ENCODE measurements at regions not wholly inside any gene's neighbourhood (a gene's known extent, or its start where the extent isn't known, plus 50 kb on each side); places are given as distances from the start of the nearest gene placed in this dataset.

- Histone ChIP-seq H3K4me3 (replicated peaks; ENCODE audit: low read depth, low read length) (no peak overlapping the region), H3K27me3 (replicated peaks; ENCODE audit: control insufficient read depth, insufficient read depth, low read length) (no peaks in the 10 kb centered on the region; the same call in 1 of the 2 replicates), H3K36me3 (ENCODE audit: control insufficient read depth, insufficient read depth, low read length) (no peaks in the 10 kb centered on the region)
- DNase-seq (ENCODE audit: extremely low read depth, insufficient read length): no peak
- TF ChIP-seq, protein P1, sequence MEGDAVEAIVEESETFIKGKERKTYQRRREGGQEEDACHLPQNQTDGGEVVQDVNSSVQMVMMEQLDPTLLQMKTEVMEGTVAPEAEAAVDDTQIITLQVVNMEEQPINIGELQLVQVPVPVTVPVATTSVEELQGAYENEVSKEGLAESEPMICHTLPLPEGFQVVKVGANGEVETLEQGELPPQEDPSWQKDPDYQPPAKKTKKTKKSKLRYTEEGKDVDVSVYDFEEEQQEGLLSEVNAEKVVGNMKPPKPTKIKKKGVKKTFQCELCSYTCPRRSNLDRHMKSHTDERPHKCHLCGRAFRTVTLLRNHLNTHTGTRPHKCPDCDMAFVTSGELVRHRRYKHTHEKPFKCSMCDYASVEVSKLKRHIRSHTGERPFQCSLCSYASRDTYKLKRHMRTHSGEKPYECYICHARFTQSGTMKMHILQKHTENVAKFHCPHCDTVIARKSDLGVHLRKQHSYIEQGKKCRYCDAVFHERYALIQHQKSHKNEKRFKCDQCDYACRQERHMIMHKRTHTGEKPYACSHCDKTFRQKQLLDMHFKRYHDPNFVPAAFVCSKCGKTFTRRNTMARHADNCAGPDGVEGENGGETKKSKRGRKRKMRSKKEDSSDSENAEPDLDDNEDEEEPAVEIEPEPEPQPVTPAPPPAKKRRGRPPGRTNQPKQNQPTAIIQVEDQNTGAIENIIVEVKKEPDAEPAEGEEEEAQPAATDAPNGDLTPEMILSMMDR (IDR thresholded peaks at IDR 0.05; ENCODE audit: insufficient read depth, low read length, poor library complexity, severe bottlenecking): no peak
Observed at GRCh38 chr1:172944931-172945330, 105.8 kb downstream of the TNFSF18 start.

DNA sequence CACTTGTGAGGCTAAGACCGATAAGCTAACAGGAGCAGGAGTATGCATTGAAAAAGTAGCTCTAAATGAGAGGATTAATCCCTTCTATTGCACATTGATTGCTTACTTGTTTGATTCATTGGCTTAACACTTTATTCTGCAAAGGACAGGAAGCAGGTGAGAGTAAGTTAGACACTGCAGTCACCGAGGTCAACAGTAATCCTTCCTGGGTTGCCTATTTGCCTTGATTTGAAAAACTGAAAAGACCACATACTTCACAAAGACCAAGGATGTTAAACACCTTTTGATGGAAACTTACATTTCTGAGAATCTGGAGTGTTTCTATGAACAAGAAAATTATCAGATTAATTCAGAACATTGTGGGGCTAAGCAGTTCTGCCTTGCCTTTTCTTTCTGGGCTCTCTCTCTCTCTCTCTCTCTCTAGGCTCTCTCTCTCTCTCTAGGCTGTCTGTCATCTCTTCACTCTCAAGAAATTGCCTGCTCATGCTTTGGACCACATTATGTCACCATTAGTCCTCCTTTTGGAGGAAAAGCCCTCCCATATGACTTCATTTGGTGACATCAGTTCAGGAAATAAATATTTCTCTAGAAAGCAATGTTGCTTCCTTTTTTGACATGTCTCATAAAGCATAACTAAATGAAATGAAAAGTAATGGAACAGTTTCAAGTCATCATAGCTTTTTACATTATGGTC lies 103.8 kb downstream of the TNFSF18 start:
- Histone ChIP-seq H3K36me3 (ENCODE audit: control insufficient read depth, insufficient read depth, low read length) (no peaks in the 10 kb centered on the region), H3K27me3 (replicated peaks; ENCODE audit: control insufficient read depth, insufficient read depth, low read length) (no peaks in the 10 kb centered on the region; the same call in 1 of the 2 replicates), H3K4me3 (replicated peaks; ENCODE audit: low read depth, low read length) (no peak overlapping the region)
- no peak for DNase-seq (ENCODE audit: extremely low read depth, insufficient read length)
- TF ChIP-seq, protein P1 (IDR thresholded peaks at IDR 0.05; ENCODE audit: insufficient read depth, low read length, poor library complexity, severe bottlenecking): no peak

DNA sequence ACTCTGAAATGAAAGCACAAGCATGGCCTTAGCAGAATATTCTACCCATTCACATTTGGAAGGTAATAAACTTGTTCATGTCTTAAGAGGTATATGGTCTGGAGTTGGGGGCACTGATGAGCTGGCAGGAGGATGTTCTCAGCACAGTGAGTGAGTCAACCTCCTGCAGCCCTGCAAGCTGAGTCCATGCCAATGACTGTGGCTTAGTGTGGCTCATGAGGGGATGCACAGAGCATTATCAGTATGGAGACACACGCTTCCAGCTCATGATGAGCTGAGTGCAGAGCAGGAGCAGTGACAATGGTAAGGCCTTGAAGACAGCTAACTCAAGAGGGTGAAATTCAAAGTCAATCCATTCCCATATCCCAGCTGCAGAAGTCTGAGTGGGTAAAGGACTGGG lies 102.3 kb downstream of the TNFSF18 start:
- no peak for DNase-seq (ENCODE audit: extremely low read depth, insufficient read length)

GRCh38 chr1:172949096-172949495 lies 101.6 kb downstream of the TNFSF18 start:
- TF ChIP-seq, protein P1 (IDR thresholded peaks at IDR 0.05; ENCODE audit: insufficient read depth, low read length, poor library complexity, severe bottlenecking): no peak

More for the DNA sequence above, 102.3 kb downstream of the TNFSF18 start:
- H3K4me3 ChIP-seq (replicated peaks; ENCODE audit: low read depth, low read length): no peak overlapping the region
- no peaks in the 10 kb centered on the region for H3K36me3 ChIP-seq (ENCODE audit: control insufficient read depth, insufficient read depth, low read length)
- TF ChIP-seq, protein P1 (IDR thresholded peaks at IDR 0.05; ENCODE audit: insufficient read depth, low read length, poor library complexity, severe bottlenecking): no peak
- no peaks in the 10 kb centered on the region; the same call in 1 of the 2 replicates for H3K27me3 ChIP-seq (replicated peaks; ENCODE audit: control insufficient read depth, insufficient read depth, low read length)

DNA sequence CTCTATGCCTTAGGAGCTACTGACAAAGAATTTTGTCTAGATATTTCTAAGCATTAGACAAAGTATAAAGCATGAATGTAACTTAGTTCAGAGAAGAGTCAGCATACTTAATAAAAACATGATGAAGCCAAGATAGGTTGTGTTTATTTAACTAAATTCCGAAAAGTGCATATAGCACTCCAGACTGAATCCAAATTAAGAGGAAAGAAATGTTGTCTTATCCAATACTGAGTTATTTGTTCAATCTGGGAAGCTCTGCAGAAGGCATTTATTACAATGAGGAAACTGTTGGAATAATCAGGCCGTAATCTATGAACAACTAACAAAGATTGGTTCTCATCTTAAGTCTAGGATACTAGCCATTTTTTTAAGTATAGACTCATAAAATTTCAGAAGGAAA lies 100.2 kb downstream of the TNFSF18 start:
- H3K36me3 ChIP-seq (ENCODE audit: control insufficient read depth, insufficient read depth, low read length): no peaks in the 10 kb centered on the region
- no peak overlapping the region for H3K4me3 ChIP-seq (replicated peaks; ENCODE audit: low read depth, low read length)
- TF ChIP-seq, protein P1 (IDR thresholded peaks at IDR 0.05; ENCODE audit: insufficient read depth, low read length, poor library complexity, severe bottlenecking): no peak
- no peaks in the 10 kb centered on the region; the same call in 1 of the 2 replicates for H3K27me3 ChIP-seq (replicated peaks; ENCODE audit: control insufficient read depth, insufficient read depth, low read length)
- DNase-seq (ENCODE audit: extremely low read depth, insufficient read length): no peak

More at GRCh38 chr1:172949096-172949495, 101.6 kb downstream of the TNFSF18 start:
- no peak for DNase-seq (ENCODE audit: extremely low read depth, insufficient read length)
- no peaks in the 10 kb centered on the region; the same call in 1 of the 2 replicates for H3K27me3 ChIP-seq (replicated peaks; ENCODE audit: control insufficient read depth, insufficient read depth, low read length)
- H3K36me3 ChIP-seq (ENCODE audit: control insufficient read depth, insufficient read depth, low read length): no peaks in the 10 kb centered on the region
- no peak overlapping the region for H3K4me3 ChIP-seq (replicated peaks; ENCODE audit: low read depth, low read length)
